ENCODE measurements at regions not wholly inside any gene's neighbourhood (a gene's known extent, or its start where the extent isn't known, plus 50 kb on each side); places are given as distances from the start of the nearest gene placed in this dataset.

GRCh38 chr21:35609263-35609662 lies 451.1 kb downstream of the SETD4 start:
- TF ChIP-seq REST (IDR thresholded peaks at IDR 0.05; ENCODE audit: insufficient replicate concordance, low read depth) (no peak), GABPA (IDR thresholded peaks at IDR 0.05; ENCODE audit: low read depth) (no peak), CTCF (IDR thresholded peaks at IDR 0.05; ENCODE audit: insufficient read depth, low read length) (no peak), SPI1 (IDR thresholded peaks at IDR 0.05; ENCODE audit: borderline replicate concordance, low read depth) (no peak), POLR2AphosphoS5 (IDR thresholded peaks at IDR 0.05; ENCODE audit: low read depth) (no peak)
- Histone ChIP-seq H3K27ac (replicated peaks) (no peak overlapping the region), H3K27me3 (ENCODE audit: insufficient read depth, poor library complexity, severe bottlenecking) (peaks cover 9% of the 10 kb centered on the region), H3K4me3 (replicated peaks; ENCODE audit: insufficient read depth, low read length) (no peak overlapping the region)
- DNase-seq (ENCODE audit: low read depth in 1 of 2, low spot score in 1 of 2) = no peak

GRCh38 chr21:35607406-35607805 lies 452.9 kb downstream of the SETD4 start:
- Histone ChIP-seq H3K4me3 (replicated peaks; ENCODE audit: insufficient read depth, low read length) (no peak overlapping the region), H3K27me3 (ENCODE audit: insufficient read depth, poor library complexity, severe bottlenecking) (peaks cover 9% of the 10 kb centered on the region), H3K27ac (replicated peaks) (no peak overlapping the region)
- no peak for DNase-seq (ENCODE audit: low read depth in 1 of 2, low spot score in 1 of 2)
- TF ChIP-seq CTCF (IDR thresholded peaks at IDR 0.05; ENCODE audit: insufficient read depth, low read length) = no peak
- no peak for TF ChIP-seq REST (IDR thresholded peaks at IDR 0.05; ENCODE audit: insufficient replicate concordance, low read depth)
- TF ChIP-seq SPI1 (IDR thresholded peaks at IDR 0.05; ENCODE audit: borderline replicate concordance, low read depth) = no peak
- TF ChIP-seq POLR2AphosphoS5 (IDR thresholded peaks at IDR 0.05; ENCODE audit: low read depth) = no peak

- TF ChIP-seq GABPA (IDR thresholded peaks at IDR 0.05; ENCODE audit: low read depth) = no peak
- no peak for TF ChIP-seq REST (IDR thresholded peaks at IDR 0.05; ENCODE audit: insufficient replicate concordance, low read depth)
- TF ChIP-seq CTCF (IDR thresholded peaks at IDR 0.05; ENCODE audit: insufficient read depth, low read length) = no peak
- Histone ChIP-seq H3K27ac (replicated peaks) (no peak overlapping the region), H3K4me3 (replicated peaks; ENCODE audit: insufficient read depth, low read length) (no peak overlapping the region), H3K27me3 (ENCODE audit: insufficient read depth, poor library complexity, severe bottlenecking) (peaks cover 9% of the 10 kb centered on the region)
- DNase-seq (ENCODE audit: low read depth in 1 of 2, low spot score in 1 of 2) = no peak
These were observed 453.7 kb downstream of the SETD4 start for GRCh38 chr21:35606578-35606977.

Measured in HL-60 (cell line).